ENCODE measurements at regions not wholly inside any gene's neighbourhood (a gene's known extent, or its start where the extent isn't known, plus 50 kb on each side); places are given as distances from the start of the nearest gene placed in this dataset.
A peak's percentile ranks its signal among the peaks of the same experiment; 100 is the strongest.

DNA sequence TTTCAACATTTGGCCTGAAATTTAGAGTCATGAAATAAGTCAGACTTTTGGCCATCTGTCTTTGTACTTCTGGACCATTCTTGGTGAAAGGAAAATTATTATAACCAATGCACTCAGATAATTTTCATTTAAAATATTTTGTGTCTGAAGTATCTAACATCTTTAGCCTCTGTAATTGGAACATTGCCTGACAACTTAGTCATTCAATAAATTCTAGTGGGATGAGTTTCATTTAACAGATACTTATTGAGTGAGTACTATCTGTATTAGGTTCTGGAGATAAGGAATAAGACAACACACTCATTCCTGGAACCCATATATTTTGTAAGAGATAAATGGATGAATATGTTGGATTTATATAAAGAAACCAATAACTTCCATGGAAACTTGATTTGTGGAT is 536.0 kb downstream of the BCKDHB start:
- H3K4me3 ChIP-seq (replicated peaks in 1 of 2; ENCODE audit: low read depth in 2 of 2, low read length in 2 of 2) = no peak overlapping the region
- DNase-seq (ENCODE audit: low read depth in 2 of 2) = peak in 1 of 2 donors; percentile 42
- TF ChIP-seq, protein P1, sequence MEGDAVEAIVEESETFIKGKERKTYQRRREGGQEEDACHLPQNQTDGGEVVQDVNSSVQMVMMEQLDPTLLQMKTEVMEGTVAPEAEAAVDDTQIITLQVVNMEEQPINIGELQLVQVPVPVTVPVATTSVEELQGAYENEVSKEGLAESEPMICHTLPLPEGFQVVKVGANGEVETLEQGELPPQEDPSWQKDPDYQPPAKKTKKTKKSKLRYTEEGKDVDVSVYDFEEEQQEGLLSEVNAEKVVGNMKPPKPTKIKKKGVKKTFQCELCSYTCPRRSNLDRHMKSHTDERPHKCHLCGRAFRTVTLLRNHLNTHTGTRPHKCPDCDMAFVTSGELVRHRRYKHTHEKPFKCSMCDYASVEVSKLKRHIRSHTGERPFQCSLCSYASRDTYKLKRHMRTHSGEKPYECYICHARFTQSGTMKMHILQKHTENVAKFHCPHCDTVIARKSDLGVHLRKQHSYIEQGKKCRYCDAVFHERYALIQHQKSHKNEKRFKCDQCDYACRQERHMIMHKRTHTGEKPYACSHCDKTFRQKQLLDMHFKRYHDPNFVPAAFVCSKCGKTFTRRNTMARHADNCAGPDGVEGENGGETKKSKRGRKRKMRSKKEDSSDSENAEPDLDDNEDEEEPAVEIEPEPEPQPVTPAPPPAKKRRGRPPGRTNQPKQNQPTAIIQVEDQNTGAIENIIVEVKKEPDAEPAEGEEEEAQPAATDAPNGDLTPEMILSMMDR (IDR thresholded peaks at IDR 0.05; ENCODE audit: low read depth, low read length) = no peak

DNA sequence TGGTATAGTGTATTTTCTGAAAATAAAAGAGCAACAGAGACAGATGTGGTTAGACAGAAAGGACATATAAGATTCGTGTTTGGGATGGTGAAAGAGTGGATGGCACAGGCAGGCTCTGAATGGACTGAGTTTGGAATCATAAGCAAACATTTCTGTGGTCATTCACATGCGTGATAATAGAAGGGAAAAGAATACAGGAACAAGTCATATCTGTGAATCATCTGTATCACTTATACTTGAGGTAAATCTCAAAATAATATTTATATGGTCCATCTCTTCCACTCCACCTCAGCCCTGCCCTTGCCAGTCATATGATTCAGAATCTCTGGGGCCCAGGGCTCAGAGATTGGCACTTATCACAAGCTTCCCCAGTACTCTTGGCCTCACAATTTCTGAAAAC is 535.1 kb downstream of the BCKDHB start:
- DNase-seq (ENCODE audit: low read depth in 2 of 2) = peak in 1 of 2 donors; percentile 40
- TF ChIP-seq, protein P1 (IDR thresholded peaks at IDR 0.05; ENCODE audit: low read depth, low read length) = no peak

DNA sequence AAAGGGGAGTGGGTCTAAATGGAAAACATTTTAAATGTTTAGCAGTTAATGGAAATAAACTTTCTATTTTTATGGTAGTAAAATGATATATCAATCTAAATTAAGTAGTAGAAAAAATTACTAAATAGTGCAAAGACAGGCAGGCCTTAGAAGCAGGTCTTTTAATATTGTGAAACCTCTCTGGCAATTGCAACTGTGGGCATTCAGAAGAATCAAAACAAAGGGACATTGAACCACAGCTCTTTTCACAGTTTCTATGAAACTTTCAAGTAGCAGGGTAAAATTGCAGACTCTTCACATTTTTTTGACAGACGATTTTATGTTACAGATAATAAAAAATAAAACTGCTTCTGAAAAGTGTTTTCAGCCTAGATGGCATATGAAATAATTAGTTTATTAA is 533.7 kb downstream of the BCKDHB start:
- DNase-seq (ENCODE audit: low read depth in 2 of 2) = peak in 1 of 2 donors; percentile 17
- TF ChIP-seq, protein P1 (IDR thresholded peaks at IDR 0.05; ENCODE audit: low read depth, low read length) = no peak
- H3K4me3 ChIP-seq (replicated peaks in 1 of 2; ENCODE audit: low read depth in 2 of 2, low read length in 2 of 2) = no peak overlapping the region

More for the DNA sequence above, 535.1 kb downstream of the BCKDHB start:
- no peak overlapping the region for H3K4me3 ChIP-seq (replicated peaks in 1 of 2; ENCODE audit: low read depth in 2 of 2, low read length in 2 of 2)

DNA sequence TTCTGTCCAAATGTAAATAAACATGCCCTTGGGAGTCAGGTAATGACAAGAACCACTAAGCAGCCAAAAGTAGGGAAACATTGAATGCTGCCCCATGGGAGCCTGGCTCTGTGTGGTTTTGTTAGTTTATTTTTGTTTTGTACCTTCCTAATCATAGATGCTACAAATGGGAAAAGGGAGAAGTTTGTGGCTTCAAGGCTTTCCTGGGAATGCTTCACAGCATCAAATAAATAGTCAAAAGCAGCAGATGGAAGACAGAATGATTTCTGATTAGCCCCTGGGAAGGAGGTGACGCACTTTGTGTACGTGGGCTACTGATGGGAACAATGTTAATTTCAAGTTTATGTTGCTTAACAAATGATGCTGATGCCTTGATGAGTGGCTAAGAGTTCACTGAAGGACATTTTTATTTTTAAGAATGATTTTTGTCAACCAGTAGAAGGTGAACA is 532.7 kb downstream of the BCKDHB start:
- DNase-seq (ENCODE audit: low read depth in 2 of 2) = peak in 1 of 2 donors; percentile 11
- H3K4me3 ChIP-seq (replicated peaks in 1 of 2; ENCODE audit: low read depth in 2 of 2, low read length in 2 of 2) = no peak overlapping the region
- TF ChIP-seq, protein P1 (IDR thresholded peaks at IDR 0.05; ENCODE audit: low read depth, low read length) = no peak

DNA sequence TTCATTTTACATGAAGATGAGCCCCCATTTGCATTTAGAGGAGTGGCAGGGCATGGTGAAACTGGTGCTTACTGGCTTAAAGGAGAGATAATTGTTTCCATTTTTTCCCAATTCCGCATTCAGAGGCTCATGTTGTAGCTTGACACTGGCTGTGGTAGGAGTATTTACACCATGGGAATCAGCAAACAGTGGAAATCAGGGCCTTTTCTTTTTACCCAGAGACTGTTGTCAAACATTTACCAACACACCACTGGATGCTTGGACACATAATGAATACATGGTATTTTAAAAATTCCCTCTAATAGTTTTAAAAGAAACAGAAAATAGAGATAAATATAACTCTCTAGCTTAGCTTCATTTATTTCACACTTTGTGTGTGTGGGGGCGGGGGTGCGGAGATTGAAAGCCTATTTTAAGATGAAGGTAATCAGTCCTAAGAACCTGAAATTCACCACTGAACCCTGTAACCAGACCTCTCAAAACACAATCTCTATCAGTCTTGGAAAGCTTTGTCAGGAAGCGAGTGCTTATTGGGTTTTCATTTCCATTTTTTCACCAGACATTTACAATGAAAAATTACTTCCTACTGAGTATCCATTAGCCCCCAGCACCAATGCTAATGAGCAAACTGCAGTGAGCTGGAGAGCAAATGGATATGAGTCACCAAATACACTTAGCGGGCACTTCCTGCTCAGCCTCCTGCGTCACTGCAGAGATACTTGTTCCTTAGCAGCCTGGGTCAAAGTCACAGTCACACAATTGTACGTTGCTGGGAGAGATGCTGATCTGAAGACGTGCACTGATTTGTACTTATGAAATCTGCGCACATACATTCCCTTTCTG is 532.0 kb downstream of the BCKDHB start:
- H3K4me3 ChIP-seq (replicated peaks in 1 of 2; ENCODE audit: low read depth in 2 of 2, low read length in 2 of 2) = no peak overlapping the region
- DNase-seq (ENCODE audit: low read depth in 2 of 2) = peak; percentile 94
- TF ChIP-seq, protein P1 (IDR thresholded peaks at IDR 0.05; ENCODE audit: low read depth, low read length) = no peak

DNA sequence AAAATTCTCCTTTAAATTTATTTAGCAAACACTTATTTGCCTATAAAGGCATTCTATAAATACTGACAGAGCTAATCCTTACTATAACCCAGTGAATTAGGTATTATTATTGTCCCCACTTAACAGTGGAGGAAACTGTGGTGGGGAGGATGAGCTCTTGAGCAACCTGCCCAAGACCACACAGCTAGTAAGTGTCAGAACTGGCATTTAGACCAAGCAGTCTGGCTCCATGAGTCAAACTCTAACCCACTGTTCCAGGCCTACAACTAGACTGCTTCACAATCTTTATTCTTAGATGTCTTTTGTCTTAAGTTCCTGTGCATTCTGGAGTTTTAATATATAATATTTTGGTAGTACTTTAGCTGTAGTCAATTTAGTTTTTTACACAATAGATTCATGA is 530.8 kb downstream of the BCKDHB start:
- TF ChIP-seq, protein P1 (IDR thresholded peaks at IDR 0.05; ENCODE audit: low read depth, low read length) = no peak
- no peak overlapping the region for H3K4me3 ChIP-seq (replicated peaks in 1 of 2; ENCODE audit: low read depth in 2 of 2, low read length in 2 of 2)
- peak; percentile 29 to 58 for DNase-seq (ENCODE audit: low read depth in 2 of 2)

All from cardiac fibroblast (primary cell).